Hematopoietic multipotent progenitor cell treated with erythropoietin and hydrocortisone succinate and interleukin-3 and kit ligand, for 17 days (in vitro differentiated cells): ENCODE measurements at regions not wholly inside any gene's neighbourhood (a gene's known extent, or its start where the extent isn't known, plus 50 kb on each side); places are given as distances from the start of the nearest gene placed in this dataset.
"Not testable (repeated sequence)": the region's sequence is repeated elsewhere in the genome, so short reads cannot be mapped to it uniquely, and the experiment has no call there.

ENCODE experiments used
- DNase-seq: peaks from one replicate; pipeline ENCODE4 v3.0.0-alpha.2; 2015; ENCODE audit warnings: low spot score

- DNase-seq: not testable (repeated sequence)
Measured at GRCh38 chr2:187610450-187610849, 56.2 kb upstream of the TFPI start.

DNA sequence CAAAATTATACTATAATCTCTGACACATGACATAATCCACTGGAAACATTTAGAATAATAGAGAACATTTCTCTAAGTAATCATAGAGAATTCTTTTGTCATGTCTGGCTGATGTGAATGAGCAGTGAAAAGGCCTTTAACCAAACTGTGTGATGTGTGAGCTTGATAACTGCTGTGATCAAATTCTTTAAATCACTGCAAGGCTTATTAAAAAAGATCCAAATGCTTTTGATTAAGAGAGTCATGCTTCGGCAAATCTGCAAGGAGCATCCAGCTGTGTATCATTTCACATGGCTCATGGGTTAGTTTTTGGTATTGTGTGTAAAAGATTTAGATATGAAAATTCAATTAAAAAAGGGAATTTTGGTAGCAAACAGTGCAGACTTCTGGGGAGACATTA, 58.6 kb upstream of the TFPI start:
- no peak for DNase-seq

- no peak for DNase-seq
Measured at GRCh38 chr2:187614756-187615155, 60.5 kb upstream of the TFPI start.

- DNase-seq: no peak
Measured at GRCh38 chr2:187615364-187615763, 61.1 kb upstream of the TFPI start.

- no peak for DNase-seq
Measured at GRCh38 chr2:187615902-187616301, 61.7 kb upstream of the TFPI start.

- no peak for DNase-seq
Measured at GRCh38 chr2:187617120-187617519, 62.9 kb upstream of the TFPI start.

- DNase-seq: no peak
Measured at GRCh38 chr2:187617905-187618304, 63.7 kb upstream of the TFPI start.

DNA sequence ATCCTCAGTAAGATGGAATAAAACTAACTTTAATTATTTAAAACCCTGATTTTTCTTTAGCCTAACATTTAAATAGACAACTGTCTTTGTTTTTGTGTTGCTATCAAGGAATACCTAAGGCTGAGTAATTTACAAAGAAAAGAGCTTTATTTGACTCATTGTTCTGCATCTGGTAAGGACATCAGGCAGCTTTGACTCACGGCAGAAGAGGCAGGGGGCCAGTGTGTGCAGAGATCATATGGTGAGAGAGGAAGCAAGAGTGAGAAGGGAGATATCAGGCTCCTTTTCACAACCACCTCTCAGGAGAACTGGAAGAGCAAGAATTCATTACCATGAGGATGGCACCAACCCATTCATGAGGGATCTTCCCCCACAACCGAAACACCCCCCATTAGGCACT, 64.6 kb upstream of the TFPI start:
- no peak for DNase-seq

DNA sequence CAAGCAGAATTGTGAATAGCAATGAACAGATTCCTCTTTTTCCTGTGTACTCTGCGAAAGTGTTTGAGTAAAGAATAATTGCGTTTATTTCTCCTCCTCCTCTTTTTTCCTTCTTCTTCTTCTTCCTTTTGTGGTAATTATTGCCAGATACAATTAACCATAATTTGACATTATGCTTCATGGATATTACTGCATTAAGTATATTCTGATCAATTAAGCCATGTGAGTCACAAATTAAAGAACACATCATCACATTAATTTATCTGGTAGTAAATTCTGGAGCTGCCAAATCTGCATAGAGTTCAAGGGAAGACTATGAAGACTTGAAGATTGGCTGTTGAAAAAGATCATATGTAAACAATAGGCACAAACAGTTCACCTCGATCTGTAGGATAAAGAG, 72.9 kb upstream of the TFPI start:
- DNase-seq: no peak

DNA sequence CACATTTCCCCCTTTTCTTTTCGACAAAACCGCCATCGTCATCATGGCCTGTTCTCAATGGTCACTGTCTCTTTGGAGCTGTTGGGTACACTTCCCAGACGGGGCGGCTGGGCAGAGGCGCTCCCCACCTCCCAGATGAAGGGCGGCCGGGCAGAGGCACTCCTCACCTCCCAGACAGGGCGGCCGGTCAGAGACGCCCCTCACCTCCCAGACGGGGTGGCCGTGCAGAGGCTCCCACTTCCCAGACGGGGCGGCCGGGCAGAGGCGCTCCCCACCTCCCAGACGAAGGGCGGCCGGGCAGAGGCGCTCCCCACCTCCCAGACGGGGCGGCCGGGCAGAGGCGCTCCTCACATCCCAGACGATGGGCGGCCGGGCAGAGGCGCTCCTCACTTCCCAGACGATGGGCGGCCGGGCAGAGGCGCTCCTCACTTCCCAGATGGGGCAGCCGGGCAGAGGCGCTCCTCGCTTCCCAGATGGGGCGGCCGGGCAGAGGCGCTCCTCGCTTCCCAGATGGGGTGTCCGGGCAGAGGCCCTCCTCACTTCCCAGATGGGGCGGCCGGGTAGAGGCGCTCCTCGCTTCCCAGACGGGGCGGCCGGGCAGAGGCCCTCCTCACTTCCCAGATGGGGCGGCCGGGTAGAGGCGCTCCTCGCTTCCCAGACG, 82.6 kb upstream of the TFPI start:
- not testable (repeated sequence) for DNase-seq

GRCh38 chr2:187637392-187637740, 83.1 kb upstream of the TFPI start:
- not testable (repeated sequence) for DNase-seq

DNA sequence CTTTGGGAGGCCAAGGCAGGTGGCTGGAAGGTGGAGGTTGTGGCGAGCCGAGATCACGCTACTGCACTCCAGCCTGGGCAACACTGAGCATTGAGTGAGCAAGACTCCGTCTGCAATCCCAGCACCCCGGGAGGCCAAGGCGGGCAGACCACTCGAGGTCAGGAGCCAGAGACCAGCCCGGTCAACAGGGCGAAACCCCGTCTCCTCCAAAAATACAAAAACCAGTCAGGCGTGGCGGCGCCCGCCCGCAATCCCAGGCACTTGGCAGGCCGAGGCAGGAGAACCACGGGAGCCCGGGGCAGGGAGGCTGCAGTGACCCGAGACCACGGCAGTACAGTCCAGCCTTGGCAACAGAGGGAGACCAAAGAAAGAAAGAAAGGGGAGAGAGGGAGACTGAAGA, 83.5 kb upstream of the TFPI start:
- not testable (repeated sequence) for DNase-seq

GRCh38 chr2:187638840-187639239, 84.6 kb upstream of the TFPI start:
- no peak for DNase-seq

DNA sequence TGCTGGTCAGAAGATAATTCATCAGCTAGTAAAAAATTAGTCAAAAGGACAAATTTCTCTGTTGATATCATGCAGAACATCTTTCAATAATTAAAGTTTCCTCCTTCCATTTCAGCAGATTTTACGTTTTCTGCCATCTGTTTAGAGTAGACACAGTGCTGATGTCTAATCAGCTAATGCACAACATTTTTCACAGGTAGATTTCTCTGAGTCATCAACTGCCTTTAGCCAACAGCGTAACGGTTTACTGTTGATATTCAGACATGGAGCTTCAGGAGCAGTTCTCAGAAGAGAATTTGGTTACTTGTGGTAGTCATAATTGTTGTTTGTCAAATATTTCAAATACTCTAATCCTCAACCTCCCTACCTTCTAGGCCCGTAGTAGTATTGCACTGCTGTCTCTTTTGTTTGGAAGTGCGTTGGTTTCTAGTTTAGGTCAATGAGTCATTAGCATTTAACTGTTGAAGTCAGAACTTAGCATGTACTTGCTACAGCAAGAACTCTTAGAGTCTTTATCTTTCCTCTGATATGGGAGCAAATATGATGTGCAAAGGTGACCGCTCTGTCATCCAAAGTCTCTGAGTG, 86.8 kb upstream of the TFPI start:
- DNase-seq: no peak

GRCh38 chr2:187642498-187642897, 88.3 kb upstream of the TFPI start:
- no peak for DNase-seq

GRCh38 chr2:187644486-187644885, 90.3 kb upstream of the TFPI start:
- DNase-seq: no peak

GRCh38 chr2:187644981-187645380, 90.7 kb upstream of the TFPI start:
- no peak for DNase-seq

DNA sequence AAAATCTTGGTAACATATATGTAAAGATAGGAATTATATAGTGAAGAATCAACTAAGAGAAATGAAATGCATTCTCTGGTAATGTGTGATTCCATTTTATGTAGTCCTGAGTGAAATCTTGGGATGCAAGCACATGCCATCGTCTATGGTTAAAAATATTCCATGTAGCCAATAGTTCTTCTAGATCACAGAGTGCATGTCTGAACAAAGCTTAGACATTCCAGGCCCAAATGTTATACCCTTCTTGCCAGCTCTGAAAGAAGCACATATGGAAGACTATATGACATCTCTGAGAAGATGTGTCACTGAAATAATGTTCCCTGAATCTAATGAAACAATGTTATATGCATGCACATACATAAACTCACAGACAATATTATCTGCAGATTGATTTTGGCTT, 92.3 kb upstream of the TFPI start:
- no peak for DNase-seq

DNA sequence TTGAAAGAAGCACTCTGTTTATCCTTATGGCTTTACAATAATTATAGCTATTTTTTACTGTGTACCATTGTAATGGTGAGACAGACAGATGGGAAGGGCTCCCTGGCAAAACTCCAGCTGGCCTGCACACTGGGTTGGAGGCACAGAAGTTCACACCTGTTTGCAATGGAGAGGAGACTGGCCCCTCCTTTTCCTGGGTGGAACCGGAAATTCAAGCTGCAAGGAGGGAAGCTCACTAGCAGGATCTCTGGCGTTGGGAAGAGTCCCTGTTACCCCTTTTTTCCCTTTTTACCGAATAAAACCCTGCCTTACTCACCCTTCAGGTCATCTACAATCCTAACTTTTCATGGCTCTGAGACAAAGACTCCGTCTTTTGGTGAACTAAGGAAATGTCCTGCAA, 100.3 kb upstream of the TFPI start:
- DNase-seq: no peak

GRCh38 chr2:187655001-187655400, 100.8 kb upstream of the TFPI start:
- DNase-seq: no peak

GRCh38 chr2:187656123-187656522, 101.9 kb upstream of the TFPI start:
- no peak for DNase-seq

DNA sequence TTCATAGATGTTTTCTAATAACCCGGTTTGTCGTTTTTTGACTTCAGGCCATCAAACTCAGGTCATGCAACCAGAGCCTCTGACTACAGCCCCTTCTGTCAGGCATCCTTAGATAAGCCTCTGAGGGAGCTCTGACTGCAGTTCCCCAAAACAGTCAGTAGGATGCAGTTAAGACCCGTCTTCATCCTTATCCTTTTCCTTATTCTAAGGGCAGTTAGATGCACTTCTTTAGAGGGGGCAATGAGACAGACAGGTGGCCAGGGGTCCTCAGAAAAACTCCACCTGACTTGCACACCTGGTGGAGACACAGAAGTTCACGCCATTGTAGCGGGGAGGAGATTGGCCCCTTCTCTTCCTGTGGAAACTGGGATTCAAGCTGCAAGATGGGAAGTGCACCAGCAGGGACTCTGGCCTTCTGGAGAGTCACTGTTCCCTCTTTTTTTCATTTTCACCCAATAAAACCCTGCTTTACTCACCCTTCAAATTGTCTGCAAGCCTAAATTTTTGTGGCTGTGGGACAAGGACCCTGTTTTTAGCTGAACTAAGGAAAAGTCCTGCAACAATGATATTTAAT, 104.8 kb upstream of the TFPI start:
- no peak for DNase-seq

DNA sequence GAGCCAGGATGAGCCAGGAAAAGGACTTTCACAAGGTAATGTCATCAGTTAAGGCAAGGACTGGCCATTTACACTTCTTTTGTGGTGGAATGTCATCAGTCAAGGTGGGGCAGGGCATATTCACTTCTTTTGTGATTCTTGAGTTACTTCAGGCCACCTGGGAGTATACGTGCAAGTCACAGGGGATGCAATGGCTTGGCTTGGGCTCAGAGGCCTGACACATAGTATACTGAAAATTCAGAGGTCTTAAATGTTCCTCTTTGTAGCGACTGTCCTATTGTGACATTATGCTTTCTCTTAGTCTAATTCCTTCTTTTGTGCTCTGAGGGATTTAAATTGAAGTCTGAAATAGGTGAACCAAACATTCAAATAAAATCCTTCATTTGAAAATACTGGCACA, 121.8 kb upstream of the TFPI start:
- not testable (repeated sequence) for DNase-seq

DNA sequence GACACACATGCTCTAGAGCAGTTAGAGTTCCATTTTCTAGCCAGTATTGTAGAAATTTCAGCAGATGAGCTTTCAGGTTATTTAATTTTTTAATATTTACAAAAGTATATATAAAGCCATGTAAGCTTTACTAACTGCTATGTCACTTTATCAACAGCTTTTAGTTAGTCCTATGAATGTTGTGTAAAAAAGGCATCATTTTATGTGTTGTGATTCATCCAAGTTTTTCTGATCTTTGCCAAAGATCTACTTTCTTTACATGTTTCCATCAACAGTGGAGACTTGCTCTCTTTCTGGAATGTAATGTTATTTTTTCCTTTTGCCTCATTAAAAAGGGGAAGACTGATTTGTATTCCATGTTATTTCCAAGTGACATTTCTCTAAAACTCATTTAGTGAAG, 125.2 kb upstream of the TFPI start:
- DNase-seq: no peak
